SH-SY5Y (cell line): ENCODE measurements at regions not wholly inside any gene's neighbourhood (a gene's known extent, or its start where the extent isn't known, plus 50 kb on each side); places are given as distances from the start of the nearest gene placed in this dataset.

Experiments
- GATA2 ChIP-seq: IDR thresholded peaks from 2 replicates; pipeline ENCODE4 v1.6.1; 2011; ENCODE audit warnings: mild to moderate bottlenecking, low read depth, low read length
- GATA3 ChIP-seq: IDR thresholded peaks from 2 replicates; pipeline ENCODE4 v1.6.1; 2011; ENCODE audit warnings: low read depth, mild to moderate bottlenecking, low read length, moderate library complexity

DNA sequence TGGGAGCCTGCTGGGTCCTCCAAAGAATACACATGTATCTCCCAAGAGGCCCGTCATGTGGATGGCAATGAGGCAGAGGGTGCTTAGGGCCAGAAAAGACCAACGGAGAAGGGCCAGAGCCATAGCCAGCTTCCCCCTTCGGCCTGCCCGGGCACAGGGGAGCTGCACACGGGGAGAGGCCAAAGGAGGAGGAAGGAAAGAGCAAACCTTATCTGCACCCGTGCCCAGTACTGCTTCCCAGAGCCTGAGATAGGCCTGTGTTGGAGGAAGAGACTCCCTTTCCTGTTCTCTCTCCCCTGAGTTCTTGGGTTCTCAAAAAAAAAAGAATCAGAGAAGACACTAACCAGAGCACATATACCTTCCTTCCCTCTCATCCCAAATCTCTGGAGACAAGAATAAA is 250.3 kb downstream of the ANAPC1 start:
- TF ChIP-seq GATA2 = no peak
- no peak for TF ChIP-seq GATA3
